Pancreas (tissue), 10 donors: ENCODE measurements at regions not wholly inside any gene's neighbourhood (a gene's known extent, or its start where the extent isn't known, plus 50 kb on each side); places are given as distances from the start of the nearest gene placed in this dataset.
"Not testable (repeated sequence)": the region's sequence is repeated elsewhere in the genome, so short reads cannot be mapped to it uniquely, and the experiment has no call there.

Experiments
- ATAC-seq, 4 donors: fragments of 200-7000 bp; cut with Tn5 transposase; one replicate each; pipeline versions ENCODE4 v1.8.0 to v1.9.1; 2020; ENCODE audit warnings: mild to moderate bottlenecking in 4 of 4, moderate library complexity in 4 of 4
- DNase-seq, 6 donors: peaks; one replicate each; pipeline ENCODE4 v3.0.0-alpha.2; 2020
- FAIRE-seq: peaks from 2 replicates; lab custom pipeline; 2012; peaks lifted over from hg19 to GRCh38; lab: Jason Lieb, UNC
- H3K27ac ChIP-seq, 4 donors: fragments of 200-600 bp; sonication (generic); 1 replicate in 3 of 4; 2 replicates in 1 of 4; pipeline versions ENCODE4 v1.5.0 to v1.8.0; 2020
- H3K27me3 ChIP-seq, 4 donors: fragments of 200-600 bp; one replicate each; pipeline ENCODE4 v1.8.0; 2021
- H3K36me3 ChIP-seq, 3 donors: fragments of 200-600 bp; sonication (generic) in 1 of 3; one replicate each; pipeline versions ENCODE4 v1.5.0 to v1.8.0; 2020 to 2021
- H3K4me1 ChIP-seq, 3 donors: fragments of 200-600 bp; one replicate each; pipeline ENCODE4 v1.8.0; 2021
- H3K4me3 ChIP-seq, 4 donors: fragments of 200-600 bp; sonication (generic) in 2 of 4; one replicate each; pipeline versions ENCODE4 v1.5.0 to v1.8.0; 2020 to 2021
- H3K9me3 ChIP-seq, 4 donors: fragments of 200-600 bp; one replicate each; pipeline ENCODE4 v1.8.0; 2021
- CTCF ChIP-seq, 4 donors: fragments of 200-600 bp; sonication (generic) in 3 of 4; IDR thresholded peaks; one replicate each; pipeline versions ENCODE4 v1.5.0 to v1.8.0; 2021; ENCODE audit warnings: antibody characterized with exemption in 4 of 4
- WGBS, 2 donors: extraction: QIAGEN DNeasy Blood & Tissue Kit; methylation state at CpG; one replicate each; pipeline ENCODE4 v1.1.7; 2013; 5-methylcytosine and 5-hydroxymethylcytosine counted together
- intact Hi-C, 3 donors: fragments of 100-400 bp; cut with DNase I; formaldehyde crosslinking; loops; one replicate each; pipeline versions ENCODE4 v1.11.1 to v1.14.2; 2022
- donor health status: healthy with polysubstance abuse.
- donor health status: DM: no; HTN: no; CAD: no; lungs with moderate emphysema.
- donor health status: DM: no; HTN: no; CAD: no.
- donor health status: control.
- donor health status: control.
- donor health status: Bipolar disorder and iron deficiency.
- donor health status: DM: yes; HTN: yes; CAD: no.
- donor health status: DM: no; HTN: no; CAD: no.
- donor health status: DM: no; HTN: no; CAD: no.
- donor health status: DM: yes; HTN: yes; CAD: no.

DNA sequence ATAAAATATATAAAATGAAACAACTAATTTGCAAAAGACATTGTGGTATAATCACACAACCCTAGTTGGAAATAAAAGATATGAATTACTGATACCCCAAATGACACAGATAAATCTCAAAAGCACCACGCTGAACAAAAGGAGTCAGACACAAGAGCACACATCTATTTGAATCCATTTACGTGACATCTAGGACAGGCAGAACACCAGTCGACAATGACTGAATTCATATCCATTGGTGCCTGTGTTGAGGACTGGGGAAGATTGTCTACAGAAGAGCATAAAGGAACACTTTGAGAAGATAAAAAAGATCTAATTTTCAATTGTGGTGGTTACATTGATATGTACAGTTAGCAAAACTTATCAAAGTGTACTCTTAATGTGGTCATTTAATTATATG lies 874.1 kb downstream of the LTN1 start:
- H3K9me3 ChIP-seq, result no peaks in the 10 kb centered on the region
- no peak for TF ChIP-seq CTCF (IDR thresholded peaks at IDR 0.05)
- H3K36me3 ChIP-seq, result no peaks in the 10 kb centered on the region
- H3K4me3 ChIP-seq, result no peak overlapping the region
- WGBS, 2 donors, result 92% methylated on average over 3 of the region's 3 CpGs
- ATAC-seq (no peak), DNase-seq (no peak), FAIRE-seq (no peak)
- no peaks in the 10 kb centered on the region for H3K27me3 ChIP-seq
- H3K4me1 ChIP-seq, result no peaks in the 10 kb centered on the region
- intact Hi-C loops, result no loop called here
- no peak overlapping the region for H3K27ac ChIP-seq

DNA sequence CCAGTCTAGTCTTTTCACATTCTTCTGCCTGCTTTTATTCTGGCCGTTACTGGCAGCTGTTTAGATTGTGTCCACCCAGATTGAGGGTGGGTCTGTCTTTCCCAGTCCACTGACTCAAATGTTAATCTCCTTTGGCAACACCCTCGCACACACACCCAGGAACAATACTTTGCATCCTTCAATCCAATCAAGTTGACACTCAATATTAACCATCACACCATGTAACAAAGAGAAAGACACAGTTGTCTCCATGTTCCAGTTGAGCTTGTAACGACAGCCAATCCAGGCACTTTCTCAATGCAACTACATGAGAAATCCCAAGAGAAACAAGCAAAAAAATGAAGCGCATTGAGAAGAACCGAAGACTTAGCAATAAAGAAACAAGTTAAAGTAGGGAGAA lies 877.7 kb downstream of the LTN1 start:
- DNase-seq, H3K4me1 ChIP-seq, H3K36me3 ChIP-seq, ATAC-seq, H3K27ac ChIP-seq, H3K9me3 ChIP-seq, H3K4me3 ChIP-seq, FAIRE-seq, intact Hi-C loops, H3K27me3 ChIP-seq: not testable (repeated sequence)
- 80 to 94% methylated on average over 5 of the region's 5 CpGs for WGBS, 2 donors

GRCh38 chr21:28113718-28114117 lies 879.0 kb downstream of the LTN1 start:
- Histone ChIP-seq H3K9me3 (no peaks in the 10 kb centered on the region), H3K27ac (no peak overlapping the region), H3K36me3 (no peaks in the 10 kb centered on the region), H3K4me1 (peaks cover 0 to 9% (median 0%) of the 10 kb centered on the region in 3 donors), H3K27me3 (no peaks in the 10 kb centered on the region), H3K4me3 (no peak overlapping the region)
- DNase-seq (no peak), ATAC-seq (no peak), FAIRE-seq (no peak)
- intact Hi-C loops, result no loop called here
- TF ChIP-seq CTCF (IDR thresholded peaks at IDR 0.05), result no peak

DNA sequence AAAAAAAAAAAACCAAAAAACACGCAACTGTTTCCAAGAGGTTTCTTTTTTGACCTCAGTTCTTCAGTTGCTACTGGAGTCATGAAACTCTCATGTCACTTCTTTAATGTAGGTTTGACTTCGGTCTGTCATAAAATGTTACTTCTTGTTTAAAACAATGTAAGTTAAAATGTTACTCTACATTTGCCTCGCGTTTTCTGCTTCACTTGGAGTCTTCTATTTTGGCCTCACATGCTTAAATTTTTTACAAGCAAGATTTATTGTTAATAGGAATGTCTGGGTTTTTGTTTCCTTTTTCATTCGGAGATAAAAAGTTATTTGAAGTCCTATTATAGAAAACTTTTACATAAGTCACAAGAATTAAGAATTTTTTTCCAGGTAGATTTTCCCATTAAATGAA lies 880.2 kb downstream of the LTN1 start:
- ATAC-seq (no peak), FAIRE-seq (no peak), DNase-seq (no peak)
- 89 to 92% methylated on average over 5 of the region's 5 CpGs for WGBS, 2 donors
- H3K4me1 ChIP-seq, result peaks cover 0 to 9% (median 0%) of the 10 kb centered on the region in 3 donors
- intact Hi-C loops, result no loop called here
- H3K9me3 ChIP-seq, result no peaks in the 10 kb centered on the region
- no peaks in the 10 kb centered on the region for H3K27me3 ChIP-seq
- no peak overlapping the region for H3K27ac ChIP-seq
- no peak overlapping the region for H3K4me3 ChIP-seq
- no peaks in the 10 kb centered on the region for H3K36me3 ChIP-seq
- no peak for TF ChIP-seq CTCF (IDR thresholded peaks at IDR 0.05)

DNA sequence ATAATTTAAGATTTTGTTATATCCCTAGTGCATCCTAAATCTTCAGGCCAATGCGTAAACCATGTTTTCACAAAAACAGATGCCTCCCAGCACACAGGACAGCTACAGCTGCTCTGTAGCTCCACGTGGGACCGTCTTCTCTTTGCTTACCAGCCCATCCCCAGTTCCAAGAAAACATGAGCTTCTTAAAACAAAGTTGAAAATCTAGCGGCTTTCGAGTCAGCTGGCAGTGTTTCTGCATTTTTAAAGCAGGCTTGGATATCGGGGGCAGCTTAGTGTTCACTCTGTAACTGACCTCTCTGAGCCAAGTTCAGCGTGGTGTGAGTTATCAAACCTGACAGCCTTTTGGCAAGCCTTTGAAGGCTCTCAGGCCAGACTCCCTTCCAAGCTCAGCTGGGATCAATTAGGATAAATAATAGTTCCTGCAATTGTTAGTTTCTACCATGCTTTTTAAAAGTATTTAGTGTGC lies 881.5 kb downstream of the LTN1 start:
- peaks cover 0 to 9% (median 0%) of the 10 kb centered on the region in 3 donors for H3K4me1 ChIP-seq
- no peak overlapping the region for H3K27ac ChIP-seq
- no peaks in the 10 kb centered on the region for H3K9me3 ChIP-seq
- 12 to 15% methylated on average over 7 of the region's 7 CpGs for WGBS, 2 donors
- DNase-seq (peak in 3 of 6 donors; percentile 32 to 46 (median 33)), FAIRE-seq (peak; percentile 5), ATAC-seq (peak; percentile 64 to 99 (median 95))
- no peaks in the 10 kb centered on the region for H3K36me3 ChIP-seq
- intact Hi-C loops, result no loop called here
- TF ChIP-seq CTCF (IDR thresholded peaks at IDR 0.05), result no peak
- H3K4me3 ChIP-seq, result peak overlapping the region in 1 of 4 donors; percentile 17
- no peaks in the 10 kb centered on the region for H3K27me3 ChIP-seq
